Keratinocyte (primary cell): ENCODE measurements at regions not wholly inside any gene's neighbourhood (a gene's known extent, or its start where the extent isn't known, plus 50 kb on each side); places are given as distances from the start of the nearest gene placed in this dataset.

Source experiments
- DNase-seq: peaks from one replicate; pipeline ENCODE4 v3.0.0-alpha.2; 2011; ENCODE audit warnings: low read depth, missing footprints, low spot score
- FAIRE-seq: peaks from 2 replicates; lab custom pipeline; 2011; peaks lifted over from hg19 to GRCh38; lab: Jason Lieb, UNC
- H2AFZ ChIP-seq: 2 replicates; pipeline ENCODE4 v1.6.0; 2012; ENCODE audit warnings: low read length, control low read depth, inconsistent platforms; ENCODE audit not compliant: control insufficient read depth
- H3K27ac ChIP-seq: 2 replicates; pipeline ENCODE4 v1.5.1; 2011; ENCODE audit warnings: low read length; ENCODE audit not compliant: control insufficient read depth, insufficient read depth
- H3K27me3 ChIP-seq: 3 replicates; pipeline ENCODE4 v1.6.0; 2011; ENCODE audit warnings: low read length; ENCODE audit not compliant: control insufficient read depth, insufficient read depth; ENCODE audit errors: extremely low read depth
- H3K36me3 ChIP-seq, 2 experiments: 2 replicates in 1 of 2; 3 replicates in 1 of 2; pipeline ENCODE4 v1.5.1; 2011; ENCODE audit warnings: low read length in 2 of 2, mild to moderate bottlenecking in 1 of 2; ENCODE audit not compliant: control insufficient read depth in 2 of 2, insufficient read depth in 2 of 2; ENCODE audit errors: extremely low read depth in 1 of 2
- H3K4me1 ChIP-seq: 3 replicates; pipeline ENCODE4 v1.5.1; 2011; ENCODE audit warnings: low read length; ENCODE audit not compliant: control insufficient read depth, insufficient read depth; ENCODE audit errors: extremely low read depth
- H3K4me2 ChIP-seq: 3 replicates; pipeline ENCODE4 v1.6.0; 2011; ENCODE audit warnings: low read depth, low read length; ENCODE audit not compliant: control insufficient read depth, insufficient read depth; ENCODE audit errors: extremely low read depth
- H3K4me3 ChIP-seq, 3 experiments: fragments of 200-600 bp in 1 of 3; sonication (generic) in 1 of 3; 2 replicates in 2 of 3; 3 replicates in 1 of 3; pipeline ENCODE4 v1.5.1; 2011 to 2016; ENCODE audit warnings: low read length in 3 of 3, mild to moderate bottlenecking in 3 of 3, control low read depth in 2 of 3, inconsistent platforms in 1 of 3, low read depth in 1 of 3, mixed read lengths in 1 of 3, mixed run types in 1 of 3, moderate library complexity in 1 of 3; ENCODE audit not compliant: control insufficient read depth in 2 of 3, insufficient read depth in 2 of 3; ENCODE audit errors: extremely low read depth in 1 of 3
- H3K79me2 ChIP-seq: 2 replicates; pipeline ENCODE4 v1.6.0; 2012; ENCODE audit warnings: low read length; ENCODE audit not compliant: control insufficient read depth, insufficient read depth
- H3K9ac ChIP-seq: 3 replicates; pipeline ENCODE4 v1.6.0; 2011; ENCODE audit warnings: low read length; ENCODE audit not compliant: control insufficient read depth, insufficient read depth; ENCODE audit errors: extremely low read depth
- H3K9me1 ChIP-seq: 3 replicates; pipeline ENCODE4 v1.6.0; 2011; ENCODE audit warnings: low read length; ENCODE audit not compliant: control insufficient read depth, insufficient read depth; ENCODE audit errors: extremely low read depth
- H3K9me3 ChIP-seq: 2 replicates; pipeline ENCODE4 v1.5.1; 2012; ENCODE audit warnings: low read depth, low read length; ENCODE audit not compliant: control insufficient read depth
- H4K20me1 ChIP-seq: 3 replicates; pipeline ENCODE4 v1.6.0; 2011; ENCODE audit warnings: low read length; ENCODE audit not compliant: control insufficient read depth, insufficient read depth; ENCODE audit errors: extremely low read depth
- EZH2 ChIP-seq: IDR thresholded peaks from one replicate; pipeline ENCODE4 v1.6.1; 2012; ENCODE audit warnings: inconsistent platforms, mild to moderate bottlenecking, low read length, moderate library complexity
- dilution Hi-C: fragments of 300-500 bp; cut with MboI; formaldehyde crosslinking; loops from one replicate; pipeline ENCODE4 v1.7.0; 2020; ENCODE audit warnings: low sequenced_read_pairs; ENCODE audit not compliant: extremely low pct_ligation_motif_present
- TF ChIP-seq, protein P1 (sequence below), 3 experiments: IDR thresholded peaks in 1 of 3; conservative IDR thresholded peaks in 1 of 3; optimal IDR thresholded peaks in 1 of 3; 2 replicates in 2 of 3; 3 replicates in 1 of 3; pipeline versions ENCODE3 to v1.5.1; 2011; ENCODE audit warnings: low read length in 3 of 3, mild to moderate bottlenecking in 3 of 3, moderate library complexity in 2 of 3, control low read depth in 1 of 3, inconsistent platforms in 1 of 3; ENCODE audit not compliant: insufficient read depth in 2 of 3; ENCODE audit errors: extremely low read depth in 1 of 3

DNA sequence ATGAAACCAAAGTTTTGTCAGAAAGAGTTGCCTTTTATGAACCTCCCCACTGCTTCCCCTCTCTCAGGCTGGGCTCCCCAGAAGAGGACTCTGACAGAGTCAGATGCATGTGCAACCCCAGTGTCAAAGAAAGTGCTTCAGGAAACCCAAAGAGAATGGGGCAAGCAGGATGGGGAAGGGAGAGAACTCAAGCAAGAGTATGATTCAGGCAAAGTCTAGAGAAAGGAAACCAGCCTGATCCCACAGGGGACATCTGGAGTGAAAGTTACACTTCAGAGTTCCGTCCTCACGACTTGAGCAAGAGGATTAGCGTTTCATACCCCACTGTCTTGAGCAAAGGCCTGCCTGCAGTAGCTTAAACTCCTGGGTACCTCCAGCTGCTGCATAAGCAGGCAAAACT is 51.8 kb upstream of the EPC2 start:
- Histone ChIP-seq H3K9me3 (no peaks in the 10 kb centered on the region), H3K36me3 (no peaks in the 10 kb centered on the region), H3K9me1 (no peaks in the 10 kb centered on the region), H3K4me3 (no peak overlapping the region), H3K79me2 (no peaks in the 10 kb centered on the region), H3K27me3 (no peaks in the 10 kb centered on the region), H3K4me2 (no peak overlapping the region), H3K27ac (no peak overlapping the region), H2AFZ (no peak overlapping the region), H4K20me1 (no peaks in the 10 kb centered on the region), H3K4me1 (peaks cover 28% of the 10 kb centered on the region), H3K9ac (no peak overlapping the region)
- no peak for DNase-seq
- TF ChIP-seq, protein P1, sequence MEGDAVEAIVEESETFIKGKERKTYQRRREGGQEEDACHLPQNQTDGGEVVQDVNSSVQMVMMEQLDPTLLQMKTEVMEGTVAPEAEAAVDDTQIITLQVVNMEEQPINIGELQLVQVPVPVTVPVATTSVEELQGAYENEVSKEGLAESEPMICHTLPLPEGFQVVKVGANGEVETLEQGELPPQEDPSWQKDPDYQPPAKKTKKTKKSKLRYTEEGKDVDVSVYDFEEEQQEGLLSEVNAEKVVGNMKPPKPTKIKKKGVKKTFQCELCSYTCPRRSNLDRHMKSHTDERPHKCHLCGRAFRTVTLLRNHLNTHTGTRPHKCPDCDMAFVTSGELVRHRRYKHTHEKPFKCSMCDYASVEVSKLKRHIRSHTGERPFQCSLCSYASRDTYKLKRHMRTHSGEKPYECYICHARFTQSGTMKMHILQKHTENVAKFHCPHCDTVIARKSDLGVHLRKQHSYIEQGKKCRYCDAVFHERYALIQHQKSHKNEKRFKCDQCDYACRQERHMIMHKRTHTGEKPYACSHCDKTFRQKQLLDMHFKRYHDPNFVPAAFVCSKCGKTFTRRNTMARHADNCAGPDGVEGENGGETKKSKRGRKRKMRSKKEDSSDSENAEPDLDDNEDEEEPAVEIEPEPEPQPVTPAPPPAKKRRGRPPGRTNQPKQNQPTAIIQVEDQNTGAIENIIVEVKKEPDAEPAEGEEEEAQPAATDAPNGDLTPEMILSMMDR (optimal IDR thresholded peaks at IDR 0.05 in 1 of 3, IDR thresholded peaks at IDR 0.05 in 1 of 3, conservative IDR thresholded peaks at IDR 0.05 in 1 of 3; ENCODE audit: extremely low read depth in 1 of 3, insufficient read depth in 2 of 3, low read length in 3 of 3), result no peak
- TF ChIP-seq EZH2, result no peak
- dilution Hi-C loops, result no loop called here
- no peak for FAIRE-seq

DNA sequence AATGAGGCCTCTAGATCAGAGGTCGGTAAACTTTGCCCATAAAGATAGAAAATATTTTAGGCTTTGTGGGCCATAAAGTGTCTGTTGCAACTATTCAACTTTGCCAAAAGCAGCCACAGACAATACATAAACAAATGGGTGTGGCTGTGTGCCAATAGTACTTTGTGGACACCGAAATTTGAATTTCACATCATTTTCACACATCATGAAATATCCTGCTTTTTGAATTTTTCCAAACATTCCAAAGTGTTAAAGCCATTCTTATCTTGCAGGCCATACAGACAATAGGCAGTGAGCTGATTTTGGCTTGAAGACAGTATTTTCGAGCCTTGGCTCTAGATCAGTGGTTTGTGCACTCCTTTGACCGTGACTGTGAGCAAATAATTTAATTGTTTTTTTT is 51.1 kb upstream of the EPC2 start:
- H3K27ac ChIP-seq, result peak overlapping the region; percentile 48
- no peaks in the 10 kb centered on the region for H3K79me2 ChIP-seq
- H3K9me3 ChIP-seq, result no peaks in the 10 kb centered on the region
- H3K9ac ChIP-seq, result no peak overlapping the region
- no peak overlapping the region for H3K4me2 ChIP-seq
- FAIRE-seq (no peak), DNase-seq (no peak)
- no peaks in the 10 kb centered on the region for H3K36me3 ChIP-seq
- TF ChIP-seq, protein P1 (optimal IDR thresholded peaks at IDR 0.05 in 1 of 3, IDR thresholded peaks at IDR 0.05 in 1 of 3, conservative IDR thresholded peaks at IDR 0.05 in 1 of 3; ENCODE audit: extremely low read depth in 1 of 3, insufficient read depth in 2 of 3, low read length in 3 of 3), result no peak
- TF ChIP-seq EZH2, result no peak
- no peaks in the 10 kb centered on the region for H4K20me1 ChIP-seq
- dilution Hi-C loops, result no loop called here
- no peak overlapping the region for H3K4me3 ChIP-seq
- H3K27me3 ChIP-seq, result no peaks in the 10 kb centered on the region
- H3K9me1 ChIP-seq, result no peaks in the 10 kb centered on the region
- H3K4me1 ChIP-seq, result peaks cover 28% of the 10 kb centered on the region
- no peak overlapping the region for H2AFZ ChIP-seq
